RKO (cell line): ENCODE measurements at regions not wholly inside any gene's neighbourhood (a gene's known extent, or its start where the extent isn't known, plus 50 kb on each side); places are given as distances from the start of the nearest gene placed in this dataset.

ENCODE experiments used
- DNase-seq: peaks from one replicate; pipeline ENCODE4 v3.0.0-alpha.2; 2016; ENCODE audit warnings: low spot score

GRCh38 chr20:61002090-61002489, 250.0 kb upstream of the CDH4 start:
- no peak for DNase-seq

DNA sequence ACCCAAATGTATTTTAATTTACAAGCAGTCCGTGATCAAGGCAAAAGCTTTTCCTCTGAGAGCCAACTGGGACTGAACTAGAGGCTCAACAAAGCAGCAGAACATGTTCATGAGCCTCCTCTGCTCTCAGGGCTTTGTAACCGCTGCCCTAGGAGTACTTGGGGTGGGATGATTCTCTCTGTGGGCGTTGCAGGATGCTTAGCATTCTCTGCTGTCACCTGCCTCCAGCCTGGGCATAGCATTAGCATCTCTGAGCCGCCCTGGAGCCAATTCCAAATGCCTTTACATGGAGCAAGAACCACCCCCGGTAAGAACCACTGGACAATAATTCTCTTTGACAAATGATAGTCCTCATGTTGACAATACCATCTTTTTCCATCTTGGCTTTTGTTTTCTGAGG, 237.6 kb upstream of the CDH4 start:
- DNase-seq: no peak

GRCh38 chr20:61015602-61016001, 236.5 kb upstream of the CDH4 start:
- DNase-seq: no peak

DNA sequence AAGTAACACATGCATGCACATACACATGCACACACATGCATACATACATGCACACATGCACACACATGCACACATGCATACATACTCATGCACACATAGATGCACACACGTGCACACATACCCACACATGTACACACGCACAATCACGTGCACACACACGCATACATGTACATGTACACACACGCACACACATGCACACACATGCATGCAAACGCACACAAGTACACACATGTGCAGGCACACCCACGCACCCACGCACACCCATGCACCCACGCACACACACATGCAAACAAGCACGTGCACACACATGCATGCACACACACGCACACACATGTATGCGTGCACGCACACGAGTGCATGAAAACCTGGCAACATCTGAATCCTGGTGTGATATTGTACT, 232.7 kb upstream of the CDH4 start:
- no peak for DNase-seq

DNA sequence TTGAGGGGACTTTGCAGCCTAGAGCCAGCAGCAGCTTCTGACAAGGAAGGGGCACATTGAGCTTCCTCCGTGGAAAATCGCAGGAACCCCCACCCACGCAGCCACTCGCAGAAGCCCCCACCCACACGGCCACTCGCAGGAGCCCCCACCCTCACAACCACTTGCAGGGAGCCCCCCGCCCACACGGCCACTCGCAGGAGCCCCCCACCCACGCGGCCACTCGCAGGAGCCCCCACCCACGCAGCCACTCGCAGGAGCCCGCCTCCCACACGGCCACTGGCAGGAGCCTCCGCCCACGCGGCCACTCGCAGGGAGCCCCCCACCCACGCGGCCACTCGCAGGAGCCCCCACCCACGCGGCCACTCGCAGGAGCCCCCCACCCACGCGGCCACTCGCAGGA, 228.4 kb upstream of the CDH4 start:
- DNase-seq: no peak

DNA sequence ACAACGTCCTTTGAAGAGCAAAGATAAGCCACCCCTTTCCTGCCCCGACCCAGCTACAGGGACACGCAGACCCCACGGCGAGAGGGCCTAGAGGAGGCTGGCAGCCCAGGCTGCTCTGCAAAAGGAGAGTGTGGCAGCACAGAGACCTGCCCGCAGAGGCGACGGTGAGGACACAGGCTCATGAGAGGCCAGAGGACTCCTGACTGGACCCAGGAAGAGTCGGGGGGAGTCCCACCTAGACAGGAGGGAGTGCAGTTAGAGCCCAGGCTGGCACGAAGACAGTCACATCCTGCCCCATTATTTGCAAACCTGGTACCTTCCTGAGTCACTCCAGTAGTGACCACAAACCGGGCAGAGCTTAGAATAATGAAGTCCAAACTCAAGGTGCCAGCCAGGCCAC, 227.7 kb upstream of the CDH4 start:
- DNase-seq: no peak

- no peak for DNase-seq
Observed at GRCh38 chr20:61025536-61025935, 226.5 kb upstream of the CDH4 start.

DNA sequence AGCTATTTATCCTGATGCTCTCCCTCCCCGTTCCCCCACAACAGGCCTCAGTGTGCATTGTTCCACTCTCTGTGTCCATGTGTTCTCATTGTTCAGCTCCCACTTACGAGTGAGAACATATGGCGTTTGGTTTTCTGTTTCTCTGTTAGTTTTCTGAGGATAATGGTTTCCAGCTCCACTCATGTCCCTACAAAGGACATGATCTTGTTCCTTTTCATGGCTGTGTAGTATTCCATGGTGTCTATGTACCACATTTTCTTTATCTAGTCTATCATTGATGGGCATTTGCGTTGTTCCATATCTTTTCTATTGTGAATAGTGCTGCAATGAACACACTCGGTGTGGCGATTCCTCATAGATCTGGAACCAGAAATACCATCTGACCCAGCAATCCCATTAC, 225.9 kb upstream of the CDH4 start:
- no peak for DNase-seq

GRCh38 chr20:61026731-61027130, 225.3 kb upstream of the CDH4 start:
- no peak for DNase-seq

GRCh38 chr20:61027218-61027617, 224.8 kb upstream of the CDH4 start:
- no peak for DNase-seq

GRCh38 chr20:61030130-61030529, 221.9 kb upstream of the CDH4 start:
- DNase-seq: no peak

- DNase-seq: no peak
Observed at GRCh38 chr20:61031101-61031830, 220.8 kb upstream of the CDH4 start.

DNA sequence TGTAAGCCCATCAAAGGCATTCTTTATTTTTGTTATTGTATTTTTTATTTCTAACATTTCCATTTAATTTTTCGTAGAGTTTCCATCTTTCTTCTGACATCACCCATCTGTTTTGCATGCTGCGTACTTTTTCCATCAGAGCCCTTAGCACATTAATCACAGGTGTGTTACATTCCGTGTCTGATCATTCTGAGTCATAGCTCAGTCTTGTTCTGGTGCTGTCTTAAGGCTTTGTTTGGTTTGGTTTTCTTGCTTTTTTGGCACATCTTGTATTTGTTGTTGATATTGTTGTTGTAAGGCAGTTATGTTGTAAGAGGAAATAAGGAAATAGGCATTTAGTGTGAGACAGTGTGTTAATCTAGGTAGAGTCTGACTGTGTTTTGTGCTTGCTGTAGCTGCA, 214.6 kb upstream of the CDH4 start:
- no peak for DNase-seq

DNA sequence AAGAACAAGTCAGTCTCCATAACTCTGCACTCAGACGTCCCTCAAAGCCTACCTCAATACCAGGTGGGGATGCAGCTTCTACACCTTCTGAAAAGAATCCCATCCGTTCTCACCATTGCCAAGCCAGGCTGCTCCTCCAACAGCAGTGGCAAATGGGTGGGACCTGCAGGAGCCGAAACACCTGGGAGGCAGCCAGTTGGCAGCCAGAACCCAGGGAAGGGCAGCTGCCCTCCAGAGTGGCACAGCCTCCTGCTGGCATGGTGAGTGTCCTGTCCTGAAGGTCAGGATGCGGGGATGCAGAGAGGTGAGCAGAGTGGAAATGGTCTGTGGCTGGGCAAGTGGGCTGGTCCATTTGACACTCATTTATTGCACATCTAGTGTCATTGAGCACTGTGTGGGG, 210.6 kb upstream of the CDH4 start:
- no peak for DNase-seq

- no peak for DNase-seq
Observed at GRCh38 chr20:61042506-61043385, 209.3 kb upstream of the CDH4 start.

- no peak for DNase-seq
Observed at GRCh38 chr20:61043681-61044080, 208.4 kb upstream of the CDH4 start.

- no peak for DNase-seq
Observed at GRCh38 chr20:61044499-61044898, 207.6 kb upstream of the CDH4 start.

DNA sequence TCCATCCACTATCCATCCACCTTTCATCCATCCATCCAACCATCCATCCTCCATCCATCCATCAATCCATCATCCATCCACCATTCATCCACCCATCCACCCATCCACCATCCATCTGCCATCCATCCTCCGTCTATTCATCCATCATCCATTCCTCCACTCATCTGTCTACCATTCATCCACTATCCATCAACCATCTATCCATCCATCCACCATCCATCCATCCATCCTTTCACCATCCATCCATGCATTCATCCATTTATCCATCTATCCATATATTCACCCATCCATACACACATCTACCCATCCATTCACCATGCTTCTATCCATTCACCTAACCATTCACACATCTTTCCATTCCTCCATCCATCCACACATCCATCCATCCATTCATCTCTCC, 207.0 kb upstream of the CDH4 start:
- DNase-seq: no peak

DNA sequence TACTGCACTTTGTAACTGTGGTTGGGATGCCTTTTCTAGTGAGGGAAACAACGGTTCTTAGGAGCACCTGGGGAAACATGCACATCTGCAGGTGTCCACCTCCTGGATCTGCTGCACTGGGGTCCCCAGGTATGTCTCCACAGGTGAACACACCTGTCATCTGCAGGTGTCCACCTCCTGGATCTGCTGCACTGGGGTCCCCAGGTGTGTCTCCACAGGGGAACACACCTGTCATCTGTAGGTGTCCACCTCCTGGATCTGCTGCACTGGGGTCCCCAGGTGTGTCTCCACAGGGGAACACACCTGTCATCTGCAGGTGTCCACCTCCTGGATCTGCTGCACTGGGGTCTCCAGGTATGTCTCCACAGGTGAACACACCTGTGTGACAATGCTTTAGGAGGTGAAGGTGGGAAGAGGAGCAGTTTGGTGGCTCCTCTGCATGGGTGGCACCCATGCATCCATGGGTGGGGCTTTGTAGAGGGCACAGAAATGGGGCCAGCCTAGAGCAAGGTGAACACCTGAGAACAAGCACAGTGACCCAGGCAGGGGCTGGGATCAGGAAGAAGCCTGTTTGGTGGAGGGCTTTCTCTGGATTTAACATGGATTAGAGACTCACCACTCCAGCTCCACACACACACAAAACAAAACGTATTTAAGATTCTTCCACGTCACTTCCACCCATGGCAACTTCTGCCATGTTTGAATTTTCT, 206.0 kb upstream of the CDH4 start:
- no peak for DNase-seq

DNA sequence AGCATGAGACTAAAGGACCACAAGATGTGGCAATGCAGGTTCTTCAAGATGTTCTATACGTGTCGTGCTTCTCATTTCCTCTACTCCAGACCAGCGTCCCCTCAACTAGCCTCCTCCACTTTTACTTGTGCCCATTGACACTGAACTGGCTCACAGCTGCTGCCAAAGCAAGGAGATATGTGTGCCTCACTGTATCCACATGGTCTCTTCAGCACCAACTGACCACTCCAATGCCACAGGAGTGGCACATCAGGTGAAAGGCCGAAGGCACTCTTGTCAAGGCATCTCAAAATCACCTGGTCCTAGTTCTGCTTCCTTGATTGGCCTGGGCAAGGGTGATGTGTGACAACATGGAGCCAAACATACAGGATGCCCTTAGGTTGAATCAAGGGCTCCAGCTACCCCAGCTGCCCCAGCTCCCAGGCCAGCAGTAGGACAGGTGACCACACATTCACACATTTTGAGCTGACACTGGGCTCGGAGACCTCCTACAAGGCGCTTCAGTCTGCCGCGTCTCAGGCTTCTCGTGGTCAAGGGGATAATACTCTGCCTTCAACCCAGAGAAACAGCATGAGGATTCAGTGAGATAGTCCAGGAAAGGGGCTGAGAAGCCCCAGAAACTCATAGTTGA, 205.2 kb upstream of the CDH4 start:
- DNase-seq: no peak

DNA sequence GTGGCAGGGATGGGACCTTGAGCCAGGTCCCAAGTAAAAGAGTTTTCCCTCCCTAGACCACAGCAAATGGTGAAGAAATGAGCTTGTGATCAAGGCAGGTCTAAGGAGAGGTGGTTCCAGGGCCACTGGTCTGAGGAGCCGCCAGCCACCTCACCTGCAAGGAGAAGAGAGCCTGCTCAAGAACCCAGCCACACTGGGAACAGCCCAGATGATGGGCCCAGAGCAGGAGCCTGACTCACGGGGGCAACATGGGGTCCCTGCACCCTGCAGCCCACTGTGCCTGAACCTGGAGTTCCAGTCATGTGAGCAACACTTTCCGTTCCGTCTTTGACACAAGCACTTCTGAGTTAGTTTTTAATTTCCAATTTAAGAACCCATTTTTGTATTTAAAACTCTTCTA, 204.5 kb upstream of the CDH4 start:
- DNase-seq: no peak

- no peak for DNase-seq
Observed at GRCh38 chr20:61048302-61048701, 203.8 kb upstream of the CDH4 start.

- DNase-seq: no peak
Observed at GRCh38 chr20:61049684-61050083, 202.4 kb upstream of the CDH4 start.
